Coronary artery (tissue), 2 donors: ENCODE measurements at regions not wholly inside any gene's neighbourhood (a gene's known extent, or its start where the extent isn't known, plus 50 kb on each side); places are given as distances from the start of the nearest gene placed in this dataset.

Experiments used
- DNase-seq: peaks from one replicate; pipeline ENCODE4 v3.0.0-alpha.2; 2017; ENCODE audit warnings: low spot score
- H3K27ac ChIP-seq, 2 donors: fragments of 200-600 bp; sonication (generic); one replicate each; pipeline ENCODE4 v1.5.1; 2016 to 2019
- H3K4me3 ChIP-seq: fragments of 200-600 bp; sonication (generic); 2 replicates; pipeline ENCODE4 v1.5.1; 2016; ENCODE audit warnings: mild to moderate bottlenecking, moderate library complexity
- TF ChIP-seq, protein P1 (sequence below): fragments of 200-600 bp; sonication (generic); IDR thresholded peaks from one replicate; pipeline ENCODE4 v1.5.1; 2019; ENCODE audit warnings: antibody characterized with exemption

GRCh38 chr3:194079702-194080172, 56.2 kb upstream of the HES1 start:
- Histone ChIP-seq H3K27ac (no peak overlapping the region), H3K4me3 (no peak overlapping the region)
- TF ChIP-seq, protein P1, sequence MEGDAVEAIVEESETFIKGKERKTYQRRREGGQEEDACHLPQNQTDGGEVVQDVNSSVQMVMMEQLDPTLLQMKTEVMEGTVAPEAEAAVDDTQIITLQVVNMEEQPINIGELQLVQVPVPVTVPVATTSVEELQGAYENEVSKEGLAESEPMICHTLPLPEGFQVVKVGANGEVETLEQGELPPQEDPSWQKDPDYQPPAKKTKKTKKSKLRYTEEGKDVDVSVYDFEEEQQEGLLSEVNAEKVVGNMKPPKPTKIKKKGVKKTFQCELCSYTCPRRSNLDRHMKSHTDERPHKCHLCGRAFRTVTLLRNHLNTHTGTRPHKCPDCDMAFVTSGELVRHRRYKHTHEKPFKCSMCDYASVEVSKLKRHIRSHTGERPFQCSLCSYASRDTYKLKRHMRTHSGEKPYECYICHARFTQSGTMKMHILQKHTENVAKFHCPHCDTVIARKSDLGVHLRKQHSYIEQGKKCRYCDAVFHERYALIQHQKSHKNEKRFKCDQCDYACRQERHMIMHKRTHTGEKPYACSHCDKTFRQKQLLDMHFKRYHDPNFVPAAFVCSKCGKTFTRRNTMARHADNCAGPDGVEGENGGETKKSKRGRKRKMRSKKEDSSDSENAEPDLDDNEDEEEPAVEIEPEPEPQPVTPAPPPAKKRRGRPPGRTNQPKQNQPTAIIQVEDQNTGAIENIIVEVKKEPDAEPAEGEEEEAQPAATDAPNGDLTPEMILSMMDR: no peak
- DNase-seq: no peak

- H3K27ac ChIP-seq: no peak overlapping the region
These were observed 55.5 kb upstream of the HES1 start for GRCh38 chr3:194080436-194080835.

GRCh38 chr3:194080913-194081800, 54.8 kb upstream of the HES1 start:
- Histone ChIP-seq H3K4me3 (no peak overlapping the region), H3K27ac (no peak overlapping the region)
- no peak for DNase-seq
- TF ChIP-seq, protein P1: no peak

More at GRCh38 chr3:194080436-194080835, 55.5 kb upstream of the HES1 start:
- H3K4me3 ChIP-seq: no peak overlapping the region
- no peak for DNase-seq
- TF ChIP-seq, protein P1: no peak

GRCh38 chr3:194081826-194082225, 54.1 kb upstream of the HES1 start:
- TF ChIP-seq, protein P1: no peak
- Histone ChIP-seq H3K4me3 (no peak overlapping the region), H3K27ac (no peak overlapping the region)
- no peak for DNase-seq

GRCh38 chr3:194082743-194083636, 53.0 kb upstream of the HES1 start:
- DNase-seq: no peak
- H3K4me3 ChIP-seq: no peak overlapping the region
- H3K27ac ChIP-seq: no peak overlapping the region
- TF ChIP-seq, protein P1: no peak

- no peak overlapping the region for H3K27ac ChIP-seq
- TF ChIP-seq, protein P1: no peak
- H3K4me3 ChIP-seq: no peak overlapping the region
- DNase-seq: no peak
These were observed 52.2 kb upstream of the HES1 start for GRCh38 chr3:194083637-194084224.
